B cell (primary cell): ENCODE measurements at regions not wholly inside any gene's neighbourhood (a gene's known extent, or its start where the extent isn't known, plus 50 kb on each side); places are given as distances from the start of the nearest gene placed in this dataset.

ENCODE experiments used
- ATAC-seq: fragments of 200-7000 bp; cut with Tn5 transposase; one replicate; pipeline ENCODE4 v1.10.0; 2021; ENCODE audit warnings: low read depth, mild to moderate bottlenecking, moderate number of reproducible peaks, moderate library complexity
- CTCF ChIA-PET: fragments of 350-600 bp; sonication (Branson Sonifier 250); formaldehyde crosslinking; loops from one replicate; lab custom pipeline; 2021; ENCODE audit warnings: antibody characterized with exemption, inconsistent platforms; lab: Charles Lee
- POLR2A ChIA-PET: fragments of 350-600 bp; sonication (Branson Sonifier 250); formaldehyde crosslinking; loops from one replicate; lab custom pipeline; 2021; ENCODE audit warnings: antibody characterized with exemption; lab: Charles Lee
- DNase-seq: peaks from one replicate; pipeline ENCODE4 v3.0.0; 2013
- H2AFZ ChIP-seq: 2 replicates; pipeline ENCODE4 v1.6.1; 2012; ENCODE audit warnings: mild to moderate bottlenecking, low read depth, low read length; ENCODE audit not compliant: insufficient read depth, poor library complexity, severe bottlenecking
- H3K27ac ChIP-seq, 2 donors: 1 replicate in 1 of 2; 2 replicates in 1 of 2; pipeline ENCODE4 v1.5.1; 2012 to 2013; ENCODE audit warnings: low read length in 2 of 2, mild to moderate bottlenecking in 2 of 2, moderate library complexity in 1 of 2
- H3K27me3 ChIP-seq, 4 experiments: fragments of 200-600 bp in 1 of 4; sonication (generic) in 1 of 4; replicated peaks in 1 of 4; 1 replicate in 2 of 4; 2 replicates in 2 of 4; pipeline versions ENCODE4 v1.6.1 to v1.7.0; 2013 to 2016; ENCODE audit warnings: low read length in 3 of 4, mild to moderate bottlenecking in 2 of 4, mixed read lengths in 1 of 4, moderate library complexity in 1 of 4; ENCODE audit not compliant: insufficient read depth in 4 of 4, control insufficient read depth in 3 of 4; ENCODE audit errors: control extremely low read depth in 1 of 4
- H3K36me3 ChIP-seq, 2 experiments: replicated peaks in 1 of 2; 1 replicate in 1 of 2; 2 replicates in 1 of 2; pipeline versions ENCODE4 v1.6.1 to v1.7.1; 2013; ENCODE audit warnings: low read length in 1 of 2; ENCODE audit not compliant: insufficient read depth in 2 of 2, control insufficient read depth in 1 of 2; ENCODE audit errors: control extremely low read depth in 1 of 2, extremely low read depth in 1 of 2
- H3K4me1 ChIP-seq, 2 donors: fragments of 200-600 bp in 1 of 2; sonication (generic) in 1 of 2; 1 replicate in 1 of 2; 2 replicates in 1 of 2; pipeline versions ENCODE4 v1.5.1 to v1.6.1; 2013 to 2017; ENCODE audit warnings: low read length in 2 of 2; ENCODE audit not compliant: control insufficient read depth in 2 of 2, insufficient read depth in 2 of 2
- H3K4me2 ChIP-seq: replicated peaks from 2 replicates; pipeline ENCODE3; 2012; ENCODE audit warnings: mild to moderate bottlenecking, low read depth, low read length; ENCODE audit not compliant: poor library complexity, severe bottlenecking
- H3K4me3 ChIP-seq, 5 experiments: fragments of 200-600 bp in 1 of 5; sonication (generic) in 1 of 5; 1 replicate in 3 of 5; 2 replicates in 2 of 5; pipeline versions ENCODE4 v1.5.1 to v1.7.0; 2011 to 2016; ENCODE audit warnings: low read length in 4 of 5, mild to moderate bottlenecking in 4 of 5, low read depth in 2 of 5, control low read depth in 1 of 5, moderate library complexity in 1 of 5; ENCODE audit not compliant: insufficient read depth in 1 of 5; ENCODE audit errors: control extremely low read depth in 1 of 5, extremely low read depth in 1 of 5
- H3K79me2 ChIP-seq: fragments of 200-600 bp; sonication (generic); one replicate; pipeline ENCODE4 v1.6.0; 2016; ENCODE audit warnings: low read length; ENCODE audit not compliant: control insufficient read depth, insufficient read depth
- H3K9ac ChIP-seq: fragments of 200-600 bp; sonication (generic); 2 replicates; pipeline ENCODE4 v1.6.1; 2017; ENCODE audit warnings: mild to moderate bottlenecking, low read length, moderate library complexity
- H3K9me3 ChIP-seq, 3 donors: one replicate each; pipeline versions ENCODE4 v1.6.1 to v1.7.1; 2013; ENCODE audit warnings: low read length in 2 of 3; ENCODE audit not compliant: control insufficient read depth in 2 of 3, insufficient read depth in 1 of 3; ENCODE audit errors: control extremely low read depth in 1 of 3
- H4K20me1 ChIP-seq: 2 replicates; pipeline ENCODE4 v1.6.0; 2012; ENCODE audit warnings: mild to moderate bottlenecking, low read length; ENCODE audit not compliant: insufficient read depth, control insufficient read depth, poor library complexity, severe bottlenecking
- H3K27ac Mint-ChIP-seq: one replicate; pipeline ENCODE4 v1.8.0; 2021; ENCODE audit warnings: mixed read lengths
- H3K27me3 Mint-ChIP-seq: one replicate; pipeline ENCODE4 v1.8.0; 2021; ENCODE audit warnings: mixed read lengths
- H3K4me1 Mint-ChIP-seq: one replicate; pipeline ENCODE4 v1.8.0; 2021; ENCODE audit warnings: mixed read lengths
- H3K4me3 Mint-ChIP-seq: one replicate; pipeline ENCODE4 v1.8.0; 2021; ENCODE audit warnings: mixed read lengths
- H3K9me3 Mint-ChIP-seq: one replicate; pipeline ENCODE4 v1.8.0; 2022; ENCODE audit warnings: mixed read lengths; ENCODE audit not compliant: insufficient read depth
- CTCF ChIP-seq: fragments of 200-600 bp; IDR thresholded peaks from one replicate; pipeline ENCODE4 v1.8.0; 2022; ENCODE audit warnings: antibody characterized with exemption, mild to moderate bottlenecking
- EZH2 ChIP-seq: IDR thresholded peaks from 2 replicates; pipeline ENCODE4 v1.6.1; 2012; ENCODE audit warnings: borderline replicate concordance, low read depth, mild to moderate bottlenecking, moderate library complexity, low read length; ENCODE audit not compliant: insufficient read depth, poor library complexity, severe bottlenecking
- WGBS: methylation state at CpG from one replicate; pipeline ENCODE4 v1.1.5; 2013; ENCODE audit warnings: missing lambda C conversion rate; ENCODE audit not compliant: insufficient coverage; 5-methylcytosine and 5-hydroxymethylcytosine counted together
- intact Hi-C: fragments of 100-400 bp; cut with micrococcal nuclease; formaldehyde crosslinking; loops from one replicate; pipeline ENCODE4 v1.10.0; 2022

- ChIA-PET CTCF (no interaction called here), POLR2A (no interaction called here)
- no peak overlapping the region for H3K4me2 ChIP-seq
- H3K79me2 ChIP-seq, result no peaks in the 10 kb centered on the region
- H3K27ac Mint-ChIP-seq, result no peak overlapping the region
- no peak overlapping the region for H3K4me3 Mint-ChIP-seq
- ATAC-seq (no peak), DNase-seq (no peak)
- H3K4me1 ChIP-seq, result no peaks in the 10 kb centered on the region
- H4K20me1 ChIP-seq, result no peaks in the 10 kb centered on the region
- H3K9me3 ChIP-seq, result no peaks in the 10 kb centered on the region
- H3K27ac ChIP-seq, result no peak overlapping the region
- H3K9ac ChIP-seq, result no peak overlapping the region
- 100% methylated on average over 1 of the region's 3 CpGs for WGBS
- H3K27me3 Mint-ChIP-seq, result no peaks in the 10 kb centered on the region
- no peak overlapping the region for H3K4me3 ChIP-seq
- H3K36me3 ChIP-seq, result no peaks in the 10 kb centered on the region
- H3K4me1 Mint-ChIP-seq, result peaks cover 6% of the 10 kb centered on the region
- intact Hi-C loops, result no loop called here
- no peaks in the 10 kb centered on the region for H3K9me3 Mint-ChIP-seq
- no peaks in the 10 kb centered on the region for H3K27me3 ChIP-seq
- no peak overlapping the region for H2AFZ ChIP-seq
- no peak for TF ChIP-seq CTCF
- TF ChIP-seq EZH2, result no peak
These were observed 219.4 kb upstream of the TLE4 start for GRCh38 chr9:79352322-79352721.

GRCh38 chr9:79353856-79354520, 217.8 kb upstream of the TLE4 start:
- ATAC-seq (no peak), DNase-seq (no peak)
- TF ChIP-seq EZH2, result no peak
- TF ChIP-seq CTCF, result no peak
- Histone ChIP-seq H3K27me3 (no peaks in the 10 kb centered on the region), H3K9me3 (no peaks in the 10 kb centered on the region), H2AFZ (no peak overlapping the region), H3K79me2 (no peaks in the 10 kb centered on the region), H3K4me3 (no peak overlapping the region), H3K4me1 (peaks cover 0 to 3% of the 10 kb centered on the region in 2 donors), H3K9ac (no peak overlapping the region), H4K20me1 (no peaks in the 10 kb centered on the region), H3K36me3 (no peaks in the 10 kb centered on the region), H3K27ac (no peak overlapping the region), H3K4me2 (no peak overlapping the region)
- intact Hi-C loops, result no loop called here
- no CpG with 5 or more reads among the region's 2 CpGs for WGBS
- ChIA-PET CTCF (no interaction called here), POLR2A (no interaction called here)
- no peak overlapping the region for H3K27ac Mint-ChIP-seq
- H3K4me1 Mint-ChIP-seq, result peaks cover 7% of the 10 kb centered on the region
- no peaks in the 10 kb centered on the region for H3K27me3 Mint-ChIP-seq
- no peak overlapping the region for H3K4me3 Mint-ChIP-seq
- H3K9me3 Mint-ChIP-seq, result no peaks in the 10 kb centered on the region
